ENCODE measurements at regions not wholly inside any gene's neighbourhood (a gene's known extent, or its start where the extent isn't known, plus 50 kb on each side); places are given as distances from the start of the nearest gene placed in this dataset.

- H3K27ac Mint-ChIP-seq = no peak overlapping the region
- H3K36me3 Mint-ChIP-seq (ENCODE audit: low read depth) = peaks cover 8% of the 10 kb centered on the region
- H3K4me3 Mint-ChIP-seq = no peak overlapping the region
- H3K9me3 Mint-ChIP-seq = peaks cover 33% of the 10 kb centered on the region
- H3K27me3 Mint-ChIP-seq (ENCODE audit: low read depth, poor library complexity) = no peaks in the 10 kb centered on the region
- no peaks in the 10 kb centered on the region for H3K4me1 Mint-ChIP-seq
- TF ChIP-seq CTCF (IDR thresholded peaks at IDR 0.05) = no peak
- DNase-seq = no peak
Measured at GRCh38 chr21:15379776-15380175, 315.0 kb upstream of the NRIP1 start.

- Mint-ChIP-seq H3K4me3 (no peak overlapping the region), H3K27me3 (ENCODE audit: low read depth, poor library complexity) (no peaks in the 10 kb centered on the region), H3K36me3 (ENCODE audit: low read depth) (peaks cover 4% of the 10 kb centered on the region), H3K27ac (no peak overlapping the region), H3K9me3 (peaks cover 41% of the 10 kb centered on the region), H3K4me1 (no peaks in the 10 kb centered on the region)
- no peak for DNase-seq
- TF ChIP-seq CTCF (IDR thresholded peaks at IDR 0.05) = no peak
Measured at GRCh38 chr21:15383588-15383987, 318.8 kb upstream of the NRIP1 start.

- Mint-ChIP-seq H3K36me3 (ENCODE audit: low read depth) (no peaks in the 10 kb centered on the region), H3K27ac (no peak overlapping the region), H3K27me3 (ENCODE audit: low read depth, poor library complexity) (no peaks in the 10 kb centered on the region), H3K4me1 (no peaks in the 10 kb centered on the region), H3K9me3 (peaks cover 23% of the 10 kb centered on the region), H3K4me3 (no peak overlapping the region)
- DNase-seq = no peak
- TF ChIP-seq CTCF (IDR thresholded peaks at IDR 0.05) = no peak
Measured at GRCh38 chr21:15390049-15390448, 325.2 kb upstream of the NRIP1 start.

GRCh38 chr21:15397258-15397657 lies 332.5 kb upstream of the NRIP1 start:
- no peaks in the 10 kb centered on the region for H3K36me3 Mint-ChIP-seq (ENCODE audit: low read depth)
- TF ChIP-seq CTCF (IDR thresholded peaks at IDR 0.05) = no peak
- DNase-seq = no peak
- H3K27me3 Mint-ChIP-seq (ENCODE audit: low read depth, poor library complexity) = no peaks in the 10 kb centered on the region
- peak overlapping the region; percentile 52 for H3K27ac Mint-ChIP-seq
- H3K4me3 Mint-ChIP-seq = no peak overlapping the region
- peaks cover 7% of the 10 kb centered on the region for H3K4me1 Mint-ChIP-seq
- H3K9me3 Mint-ChIP-seq = no peaks in the 10 kb centered on the region

GRCh38 chr21:15400905-15401304 lies 328.9 kb upstream of the USP25 start:
- no peak for TF ChIP-seq CTCF (IDR thresholded peaks at IDR 0.05)
- DNase-seq = no peak
- H3K4me1 Mint-ChIP-seq = peaks cover 7% of the 10 kb centered on the region
- peaks cover 12% of the 10 kb centered on the region for H3K9me3 Mint-ChIP-seq
- H3K36me3 Mint-ChIP-seq (ENCODE audit: low read depth) = peaks cover 6% of the 10 kb centered on the region
- H3K27me3 Mint-ChIP-seq (ENCODE audit: low read depth, poor library complexity) = peaks cover 3% of the 10 kb centered on the region
- no peak overlapping the region for H3K4me3 Mint-ChIP-seq
- H3K27ac Mint-ChIP-seq = no peak overlapping the region

GRCh38 chr21:15401331-15401730 lies 328.5 kb upstream of the USP25 start:
- H3K27ac Mint-ChIP-seq = no peak overlapping the region

More at GRCh38 chr21:15401331-15401730, 328.5 kb upstream of the USP25 start:
- no peak for TF ChIP-seq CTCF (IDR thresholded peaks at IDR 0.05)
- DNase-seq = no peak
- no peak overlapping the region for H3K4me3 Mint-ChIP-seq
- peaks cover 7% of the 10 kb centered on the region for H3K4me1 Mint-ChIP-seq
- H3K27me3 Mint-ChIP-seq (ENCODE audit: low read depth, poor library complexity) = peaks cover 3% of the 10 kb centered on the region
- H3K9me3 Mint-ChIP-seq = peaks cover 12% of the 10 kb centered on the region
- peaks cover 6% of the 10 kb centered on the region for H3K36me3 Mint-ChIP-seq (ENCODE audit: low read depth)

Data from nephron progenitor cell (in vitro differentiated cells).